HG03159 (cell line): ENCODE measurements at regions not wholly inside any gene's neighbourhood (a gene's known extent, or its start where the extent isn't known, plus 50 kb on each side); places are given as distances from the start of the nearest gene placed in this dataset.

Experiments
- ATAC-seq: cut with Tn5 transposase; IDR thresholded peaks from one replicate; pipeline ENCODE4 v1.9.1; 2021; ENCODE audit warnings: mild to moderate bottlenecking, moderate library complexity; ENCODE audit not compliant: unreplicated experiment

DNA sequence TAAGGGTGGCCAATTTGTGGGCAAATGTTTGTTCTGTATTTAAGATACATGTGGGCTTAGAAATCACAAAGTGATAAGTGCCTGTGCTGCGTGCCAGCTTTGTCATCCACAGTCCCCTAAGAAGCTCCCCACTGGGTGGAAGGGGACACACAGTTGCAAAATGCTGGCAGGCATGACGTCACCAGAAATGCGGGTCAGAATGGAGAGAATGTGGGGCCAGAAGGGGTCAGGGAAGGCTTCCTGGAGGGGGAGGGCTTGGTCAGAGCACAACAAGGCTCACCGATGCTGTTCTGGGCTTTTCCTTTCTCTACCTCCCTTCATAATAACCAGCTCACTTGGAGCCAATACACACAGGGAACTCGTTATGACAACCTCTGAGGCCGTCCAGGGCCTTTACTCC, 207.3 kb downstream of the URI1 start:
- ATAC-seq: no peak

DNA sequence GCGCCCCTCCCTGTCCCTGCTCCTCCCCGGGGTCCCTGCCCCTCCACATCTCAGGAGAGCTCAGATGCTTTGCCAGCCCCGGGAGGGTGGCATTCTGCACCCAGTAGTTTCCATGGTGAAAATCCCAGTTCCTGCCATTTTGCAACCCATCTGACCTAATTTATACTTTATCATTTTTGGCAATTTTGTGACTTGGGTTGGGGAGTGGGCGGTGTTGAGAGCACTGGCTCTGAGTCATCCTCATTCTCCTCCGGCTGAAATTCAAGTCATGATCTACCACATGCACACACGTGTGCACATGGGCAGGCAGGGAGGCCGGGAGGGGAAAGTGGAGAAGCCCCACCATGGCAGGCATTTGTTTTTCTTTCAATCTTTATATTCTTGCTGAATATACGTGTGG, 208.6 kb downstream of the URI1 start:
- no peak for ATAC-seq

DNA sequence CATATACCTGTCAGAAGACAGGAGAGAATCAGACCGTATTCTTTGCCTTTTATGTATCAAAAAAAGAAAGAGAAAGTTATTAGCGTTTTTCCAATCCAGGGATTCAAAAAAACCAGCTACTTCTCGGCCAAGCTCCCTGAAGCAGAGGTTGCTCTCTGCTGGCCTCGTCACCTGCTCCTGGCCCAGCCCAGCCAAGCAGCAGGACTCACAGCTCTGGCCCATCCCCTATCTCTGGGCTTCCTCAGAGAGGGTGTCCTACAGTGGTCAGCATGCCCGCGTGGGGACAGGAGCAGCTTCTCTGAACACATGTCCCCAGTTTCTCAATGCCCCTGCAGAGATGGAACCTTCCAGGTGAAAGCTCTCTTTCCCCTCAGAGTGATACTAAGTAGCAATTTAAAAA, 209.0 kb downstream of the URI1 start:
- no peak for ATAC-seq

DNA sequence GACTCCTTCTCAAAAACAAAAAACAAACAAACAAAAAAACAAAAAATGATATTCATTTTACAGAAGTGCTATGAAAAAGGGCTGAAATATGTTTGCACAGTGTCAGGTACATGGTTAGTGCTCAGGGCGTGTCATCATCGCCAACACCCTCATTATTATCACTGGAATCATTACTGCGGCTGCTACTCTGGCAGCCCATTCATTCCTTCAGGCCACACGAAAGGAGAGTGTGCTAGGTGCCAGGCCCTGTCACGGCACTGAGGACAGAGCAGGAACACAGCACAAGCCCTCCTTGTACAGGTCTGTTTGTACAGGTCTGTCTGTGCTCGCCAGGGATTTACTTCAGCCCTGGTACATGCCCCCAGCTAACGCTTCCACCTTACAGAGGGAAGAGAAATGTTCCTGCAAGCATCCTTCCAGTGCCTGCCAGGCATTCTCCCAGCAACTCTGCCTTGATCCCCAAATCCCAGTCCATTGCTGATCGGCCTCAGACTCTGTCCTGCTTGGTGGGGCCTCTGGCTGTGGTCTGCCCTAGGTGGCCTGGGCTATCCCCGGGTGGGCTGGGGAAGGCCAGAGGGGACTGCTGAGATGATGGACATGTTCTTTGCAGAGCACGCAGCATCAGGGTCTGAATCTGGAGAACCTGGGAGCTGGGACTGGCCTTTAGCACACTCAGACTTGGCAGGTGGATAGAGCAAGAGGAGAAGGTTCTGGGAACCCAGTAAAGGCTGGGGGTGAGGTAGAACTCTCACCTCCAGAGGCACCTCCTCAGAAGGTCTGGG, 210.7 kb downstream of the URI1 start:
- ATAC-seq: no peak

DNA sequence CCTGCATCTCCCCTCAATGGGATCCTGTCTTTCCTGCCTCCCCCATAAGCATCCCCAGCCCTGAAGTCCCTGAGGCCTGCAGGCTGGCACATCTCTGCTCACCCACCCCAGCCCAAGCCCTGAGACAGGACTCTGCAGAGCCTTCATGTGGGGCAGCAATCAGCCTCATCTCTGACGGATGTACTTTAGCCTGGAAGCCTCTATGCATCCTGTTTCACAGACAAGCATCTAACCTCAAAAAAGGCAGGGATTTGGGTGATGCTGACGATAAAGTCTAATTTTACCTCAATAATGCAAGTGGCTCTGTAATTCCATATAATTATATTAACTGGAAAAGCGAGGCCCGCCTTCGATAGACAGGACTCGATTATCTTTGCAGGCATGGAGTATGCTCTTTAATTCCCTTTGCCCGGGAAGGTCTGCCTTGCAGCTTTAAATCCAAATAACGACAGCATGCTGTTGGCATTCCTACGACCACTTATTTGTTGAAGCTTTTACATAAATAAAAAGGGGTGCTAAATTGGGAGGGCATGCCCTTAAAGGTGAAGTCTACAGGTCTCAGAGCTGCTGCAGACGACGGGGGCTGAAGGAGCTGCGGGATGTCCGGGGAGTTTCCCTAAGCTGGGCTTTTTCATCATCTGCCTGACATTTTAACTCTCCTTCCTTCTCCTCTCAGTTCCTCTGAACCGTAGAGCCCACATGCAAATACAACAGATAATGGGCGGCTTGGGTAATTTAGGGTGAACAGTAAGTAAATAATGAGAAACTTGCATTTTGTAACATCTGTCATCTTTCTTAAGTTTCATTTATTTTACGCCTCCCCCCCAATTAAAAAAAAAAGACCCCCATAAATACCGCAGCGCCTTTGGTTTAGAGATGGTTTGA, 211.5 kb downstream of the URI1 start:
- ATAC-seq: peak; percentile 80

DNA sequence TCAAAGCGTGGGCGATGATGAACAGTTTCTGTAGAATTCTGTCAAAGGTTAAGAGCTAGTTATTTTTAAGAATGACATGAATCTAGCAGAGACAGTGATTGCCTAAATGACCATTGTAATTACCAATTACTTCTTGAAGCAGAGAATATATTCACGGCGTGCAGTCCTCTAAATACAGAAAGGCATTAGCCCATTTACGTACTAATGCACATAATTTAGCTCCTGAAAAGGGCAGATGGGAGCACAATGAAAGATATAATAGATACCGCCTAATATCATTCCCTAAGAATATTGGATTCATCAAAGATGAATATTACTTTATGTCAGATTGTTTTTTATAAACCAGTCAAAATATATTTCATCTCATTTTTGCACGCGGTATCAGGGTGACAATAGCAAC, 212.4 kb downstream of the URI1 start:
- ATAC-seq: no peak

DNA sequence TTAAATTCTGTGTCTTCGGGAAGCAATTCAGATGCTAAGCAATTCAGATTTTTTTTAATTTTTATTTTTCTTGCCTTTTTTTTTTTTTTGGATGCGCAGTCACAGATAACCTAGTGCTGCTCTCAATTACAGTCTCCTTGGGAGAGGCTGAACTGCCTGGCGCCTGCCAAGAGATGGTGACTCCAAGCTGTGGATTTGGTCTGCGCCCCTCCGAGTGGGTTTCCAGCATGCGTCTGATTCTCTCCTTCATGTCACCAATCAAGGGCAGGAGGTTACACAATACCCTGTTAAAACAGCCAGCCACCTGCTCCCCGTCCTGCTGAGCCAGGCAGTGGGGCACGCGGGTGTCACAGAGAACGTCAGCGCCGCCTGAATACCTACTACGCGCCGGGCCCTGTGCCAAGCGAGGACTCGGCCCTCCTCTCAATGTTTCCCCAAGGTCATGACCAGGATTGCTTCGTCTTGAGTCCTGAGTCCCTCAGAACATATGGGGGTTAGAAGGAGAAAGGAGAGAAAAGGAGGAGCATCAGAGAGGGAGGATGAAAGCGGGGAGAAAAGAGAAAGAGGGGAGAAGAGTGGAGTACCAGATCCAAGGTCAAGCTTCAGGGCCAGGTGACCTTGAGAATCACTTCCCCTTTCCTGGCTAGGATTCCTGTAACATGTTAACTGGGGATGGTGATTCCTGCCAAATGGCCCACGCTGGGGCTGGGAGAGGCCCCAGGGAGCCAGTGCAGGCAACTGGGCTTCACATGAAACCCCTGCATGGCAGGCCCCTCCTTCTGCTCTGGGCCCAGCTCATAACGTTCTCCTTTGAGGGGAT, 213.6 kb downstream of the URI1 start:
- no peak for ATAC-seq

DNA sequence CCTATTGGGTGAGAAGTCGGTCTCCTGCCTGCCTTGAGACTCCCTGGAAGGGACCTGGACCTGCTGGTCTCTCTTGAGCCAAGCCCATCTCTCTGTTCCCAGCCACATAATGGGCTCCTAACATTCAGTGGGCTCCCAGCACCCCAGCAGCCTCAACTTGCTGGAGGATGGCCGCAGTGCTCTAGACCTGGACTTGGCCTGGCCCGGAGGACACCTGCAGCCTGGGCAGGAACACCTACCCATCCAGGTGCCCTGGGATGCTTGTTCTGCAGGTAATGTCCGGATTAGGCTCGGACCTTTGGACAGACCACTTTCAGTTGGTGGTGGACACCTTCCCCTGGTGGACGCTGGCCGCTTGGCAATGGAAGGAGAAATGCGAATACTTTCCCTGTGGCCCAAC, 214.6 kb downstream of the URI1 start:
- no peak for ATAC-seq

DNA sequence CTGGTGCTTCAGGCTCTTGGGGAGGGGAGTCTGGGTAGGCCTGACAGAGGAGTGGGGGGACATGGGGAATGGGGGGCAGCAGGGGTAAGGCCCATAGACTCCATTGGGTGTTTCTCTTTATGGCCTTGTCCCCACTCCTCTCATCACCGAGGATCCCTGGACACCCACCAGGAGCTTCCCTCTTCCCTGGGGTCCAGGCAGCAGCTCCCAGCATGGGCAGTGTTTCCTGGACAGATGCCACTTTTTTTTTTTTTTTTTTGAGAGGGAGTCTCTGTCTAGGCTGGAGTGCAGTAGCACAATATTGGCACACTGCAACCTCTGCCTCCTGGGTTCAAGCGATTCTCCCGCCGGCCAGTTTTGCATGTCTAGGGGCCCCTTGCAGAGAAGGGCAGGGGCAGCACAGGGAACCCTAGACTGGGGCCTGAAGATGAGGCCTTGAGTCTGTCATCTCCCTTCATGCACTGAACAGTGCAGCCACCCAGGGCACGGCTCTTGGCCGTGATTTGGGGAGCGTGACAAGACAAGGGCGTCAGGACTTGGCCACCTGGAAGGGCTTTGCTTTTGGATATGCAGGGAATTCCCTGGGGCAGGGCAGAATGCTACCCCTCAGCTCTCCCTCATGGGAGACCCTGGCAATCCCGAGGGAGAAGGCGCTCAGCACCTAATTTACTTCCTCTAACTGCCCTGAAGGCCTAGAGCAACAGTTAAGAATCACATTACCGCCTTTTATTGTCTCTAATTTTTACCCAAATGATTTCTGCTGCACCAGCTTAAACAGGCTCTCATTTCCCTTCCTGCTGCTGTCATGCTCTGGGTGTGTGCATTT, 213.9 kb upstream of the ZNF536 start:
- no peak for ATAC-seq

DNA sequence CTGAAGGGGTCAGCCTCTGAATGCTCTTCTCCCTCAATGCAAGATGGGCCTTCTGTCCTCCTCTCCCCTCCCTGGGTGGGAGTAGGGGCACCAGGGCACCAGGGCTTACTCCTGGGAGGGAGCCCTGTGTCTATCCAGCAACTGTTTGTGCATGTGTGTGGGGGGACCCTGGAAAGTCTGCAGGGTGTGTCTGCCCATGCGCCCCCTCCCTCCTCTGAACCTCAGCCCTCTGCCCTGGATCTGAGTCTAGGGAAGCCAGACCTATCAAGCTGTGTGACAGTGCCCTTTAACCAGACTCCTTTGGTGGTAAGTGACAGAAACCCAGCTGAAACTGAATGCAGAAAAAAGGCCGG, 213.3 kb upstream of the ZNF536 start:
- ATAC-seq: no peak

DNA sequence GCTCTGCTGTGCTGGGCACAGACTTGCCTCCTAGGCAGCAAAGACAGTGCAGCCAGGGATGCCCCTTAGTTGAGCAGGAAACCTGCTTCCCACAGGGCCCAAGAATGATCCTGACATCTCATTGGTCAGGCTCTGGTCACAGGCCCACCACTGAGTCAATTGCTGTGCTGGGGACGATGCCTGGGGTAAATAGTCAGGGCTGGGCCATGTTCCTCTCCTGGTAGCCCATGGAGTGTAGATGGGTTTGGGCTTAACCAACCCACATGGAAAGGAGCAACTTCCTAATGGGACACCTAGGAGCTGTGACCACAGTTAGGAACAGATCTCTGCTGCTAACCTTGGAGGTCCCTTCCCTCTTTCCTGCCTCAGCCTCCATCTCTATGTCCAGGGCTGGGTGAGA, 212.5 kb upstream of the ZNF536 start:
- ATAC-seq: no peak

DNA sequence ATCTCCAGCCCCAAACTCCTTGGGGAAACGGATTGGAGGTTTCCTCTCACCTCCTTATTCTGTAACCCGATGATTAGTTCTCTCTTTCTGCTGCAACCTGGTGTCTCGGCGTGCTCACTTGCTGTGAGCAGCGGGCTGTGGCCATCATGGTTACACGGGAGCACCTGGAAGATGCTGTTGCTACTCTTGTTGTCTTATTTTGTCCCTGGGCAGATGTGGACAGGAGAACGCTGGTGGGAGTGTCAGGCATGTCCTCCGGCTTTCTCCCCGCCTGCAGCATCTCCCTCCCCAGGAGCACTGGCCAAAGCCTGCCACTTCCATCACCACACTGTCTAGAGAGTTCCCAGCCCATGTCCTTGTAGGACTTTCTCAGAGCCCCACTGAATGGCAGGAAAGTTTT, 211.8 kb upstream of the ZNF536 start:
- ATAC-seq: no peak

DNA sequence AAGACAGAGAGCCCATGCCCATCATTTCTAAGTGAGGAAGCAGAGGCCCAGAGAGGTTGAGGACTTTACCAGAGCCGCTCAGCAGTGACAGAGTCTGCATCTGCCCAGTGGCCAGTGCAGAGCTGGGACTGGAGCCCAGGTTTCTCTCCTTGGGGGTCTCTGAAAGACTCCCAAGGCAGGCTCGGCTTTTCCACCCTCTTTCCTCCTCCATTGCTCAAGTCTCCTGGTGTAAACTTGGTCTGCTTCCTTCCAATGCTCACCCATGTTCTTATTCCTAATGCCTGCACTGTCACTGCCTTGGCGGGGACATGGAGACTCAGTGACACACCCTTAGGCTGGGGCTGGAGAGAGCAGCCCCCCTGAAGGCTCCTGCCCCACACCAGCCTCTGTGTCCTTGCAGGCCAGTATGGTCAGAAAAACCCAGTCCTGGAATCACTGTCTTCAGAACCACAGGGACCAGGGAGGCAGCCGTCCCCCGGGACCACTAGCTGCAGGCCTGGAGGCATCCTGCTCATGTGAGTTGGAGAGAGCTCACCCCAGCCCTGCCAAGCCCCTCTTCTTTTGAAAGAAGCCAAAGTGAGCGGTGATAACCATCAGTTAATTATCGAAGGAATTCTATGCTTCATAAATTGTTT, 211.0 kb upstream of the ZNF536 start:
- no peak for ATAC-seq

DNA sequence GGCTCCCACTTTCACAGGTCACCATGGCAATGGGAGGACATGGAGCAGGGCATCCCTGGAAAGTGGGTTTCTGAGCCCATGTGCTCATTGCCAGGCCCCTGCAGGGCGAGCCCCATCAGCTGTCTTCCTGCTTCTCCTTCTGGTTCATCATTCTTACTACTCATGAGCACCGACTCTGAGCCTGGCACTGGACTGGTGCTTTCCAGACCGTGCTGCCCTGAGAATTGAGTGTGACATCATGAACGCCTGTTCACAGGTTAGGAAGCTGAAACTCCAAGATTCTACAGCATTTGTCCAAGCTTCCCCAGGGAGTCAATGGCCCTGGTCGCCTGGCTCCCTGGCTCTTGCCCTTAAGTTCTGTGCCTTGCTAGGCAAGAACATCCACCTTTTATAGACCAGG, 210.4 kb upstream of the ZNF536 start:
- ATAC-seq: no peak

DNA sequence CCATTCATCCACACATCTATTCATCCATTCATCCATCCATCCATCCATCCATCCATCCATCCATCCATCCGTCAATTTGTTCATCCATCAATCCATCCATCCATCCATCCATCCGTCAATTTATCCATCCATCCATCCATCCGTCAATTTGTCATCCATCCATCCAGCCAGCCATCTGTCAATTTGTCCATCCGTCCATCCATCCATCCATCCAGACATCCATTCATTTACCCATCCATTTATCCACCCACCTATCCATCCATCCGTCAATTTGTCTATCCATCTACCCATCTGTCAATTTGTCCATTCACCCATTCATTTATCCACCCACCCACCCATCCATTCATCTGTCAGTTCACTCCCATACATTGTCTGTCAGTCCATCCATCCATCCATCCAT, 209.5 kb upstream of the ZNF536 start:
- ATAC-seq: no peak

DNA sequence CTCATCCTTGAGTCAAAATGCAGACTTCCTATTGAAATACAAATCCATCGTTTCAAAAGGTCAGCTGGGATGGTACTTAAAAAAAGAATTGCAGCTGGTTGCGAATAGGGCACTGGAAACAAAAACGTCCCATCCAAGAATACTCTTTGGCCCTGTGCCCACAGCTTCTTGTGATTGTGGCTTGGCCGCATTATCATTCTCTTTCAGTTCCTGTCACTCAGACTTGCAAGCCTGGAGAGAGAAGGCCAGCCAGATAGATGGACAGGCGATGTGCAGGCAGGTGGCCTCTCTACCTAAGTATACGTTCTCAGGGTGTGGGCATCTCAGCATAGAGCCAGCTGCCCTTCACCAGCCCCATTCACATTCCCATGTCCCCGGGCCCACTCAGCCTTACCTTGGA, 208.5 kb upstream of the ZNF536 start:
- no peak for ATAC-seq

DNA sequence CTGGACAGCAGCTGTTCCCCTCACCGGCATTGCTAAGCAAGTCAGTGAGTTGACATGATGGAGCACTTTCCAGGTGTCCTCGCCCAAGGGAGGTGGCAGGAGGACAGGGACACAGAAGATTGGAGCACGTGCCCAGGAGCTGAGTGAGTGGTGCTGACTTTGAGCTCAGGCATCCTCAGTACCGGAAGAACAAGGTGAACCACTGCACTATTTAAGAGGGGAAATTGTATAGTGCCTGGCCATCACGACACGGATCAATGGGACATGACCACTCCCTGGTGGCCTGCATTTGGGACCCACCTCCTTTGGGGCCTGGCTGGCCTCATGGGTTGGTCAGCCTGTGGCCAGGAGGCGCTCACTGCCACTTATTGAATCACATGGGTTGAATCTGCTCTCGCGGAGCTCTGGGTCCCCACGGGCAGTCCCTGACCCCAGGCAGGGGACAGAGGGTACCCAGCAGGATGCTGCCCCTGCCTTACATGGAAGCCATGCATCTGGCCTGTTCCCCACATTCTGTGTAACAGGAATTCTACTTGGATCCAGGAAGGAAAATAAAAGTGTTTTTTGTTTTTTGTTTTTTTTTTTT, 206.9 kb upstream of the ZNF536 start:
- no peak for ATAC-seq

DNA sequence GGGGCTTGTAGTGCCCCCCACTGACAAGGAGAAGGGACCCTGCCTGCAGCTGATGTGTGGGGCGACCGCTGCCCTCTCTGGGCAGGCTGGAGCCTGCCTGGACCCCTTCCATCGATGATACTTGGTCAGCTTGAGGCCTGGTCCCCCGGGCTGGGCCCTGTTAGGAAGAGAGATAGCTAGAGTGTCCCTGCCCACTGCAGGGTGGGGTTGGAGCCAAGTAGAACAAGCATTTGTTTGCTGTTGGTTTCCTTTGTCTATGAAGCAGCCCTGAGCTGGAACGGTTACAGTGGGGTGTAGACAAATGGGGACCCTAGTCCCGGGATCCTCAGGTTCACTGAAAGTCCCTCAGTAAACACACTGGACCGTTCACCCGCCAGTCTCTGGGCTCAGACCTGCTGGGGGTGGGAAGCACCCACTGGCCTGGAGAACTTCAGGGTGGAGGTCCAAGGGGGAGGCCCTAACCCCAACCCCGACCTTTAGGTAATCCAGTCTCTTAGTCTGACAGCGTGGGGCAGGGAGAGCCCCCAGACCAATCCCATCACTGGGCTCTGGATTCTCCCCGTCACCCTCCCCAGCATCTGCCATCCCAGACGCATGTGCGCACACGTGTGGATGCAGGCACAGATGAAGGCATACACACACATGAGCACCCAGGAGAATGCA, 204.8 kb upstream of the ZNF536 start:
- ATAC-seq: no peak

DNA sequence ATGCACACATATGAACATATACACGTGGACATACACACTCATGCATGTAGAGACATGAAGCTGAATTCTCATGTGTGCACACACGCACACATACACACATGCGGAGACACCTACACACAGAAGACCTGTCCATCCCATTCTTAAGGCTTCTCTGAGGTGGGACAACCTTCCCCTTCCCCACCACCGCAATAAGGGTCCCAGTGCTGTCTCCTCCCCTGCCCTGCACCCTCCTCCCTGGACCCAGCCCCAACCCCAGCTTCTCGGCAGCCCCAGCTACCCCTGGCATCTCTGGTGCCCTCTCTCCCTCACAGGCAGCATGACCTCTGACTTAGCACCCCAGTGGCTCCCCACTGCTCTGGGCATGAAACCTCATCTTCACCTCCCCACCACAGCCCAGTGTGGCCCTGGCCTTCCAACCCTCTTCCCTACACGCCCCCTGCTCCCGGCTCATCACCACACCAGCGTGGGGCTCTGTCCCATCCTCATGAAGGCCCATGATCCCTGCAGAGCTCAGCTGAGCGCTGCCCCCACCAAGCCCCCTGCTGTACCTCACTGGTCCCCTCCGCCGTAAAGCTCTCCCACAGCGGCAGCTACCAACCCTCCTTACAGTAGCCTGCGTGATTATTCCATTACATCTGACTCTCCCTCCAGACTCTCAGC, 204.1 kb upstream of the ZNF536 start:
- ATAC-seq: no peak
